H9 (cell line): ENCODE measurements at regions not wholly inside any gene's neighbourhood (a gene's known extent, or its start where the extent isn't known, plus 50 kb on each side); places are given as distances from the start of the nearest gene placed in this dataset.
A peak's percentile ranks its signal among the peaks of the same experiment; 100 is the strongest.

ENCODE experiments used
- DNase-seq: peaks from one replicate; pipeline ENCODE4 v3.0.0-alpha.2; 2017
- H2AFZ ChIP-seq: one replicate; pipeline ENCODE4 v1.6.1; 2013; ENCODE audit warnings: mild to moderate bottlenecking, low read length, control low read depth, moderate library complexity
- H2AK5ac ChIP-seq: 2 replicates; pipeline ENCODE4 v1.6.1; 2013; ENCODE audit warnings: low read length, control low read depth, mixed read lengths; ENCODE audit not compliant: insufficient read length
- H2BK120ac ChIP-seq: one replicate; pipeline ENCODE4 v1.6.1; 2013; ENCODE audit warnings: low read depth, mild to moderate bottlenecking, low read length, control low read depth, inconsistent platforms; ENCODE audit not compliant: poor library complexity, severe bottlenecking
- H2BK12ac ChIP-seq: 2 replicates; pipeline ENCODE4 v1.6.1; 2013; ENCODE audit warnings: low read length, control low read depth, mixed read lengths, low read depth; ENCODE audit not compliant: insufficient read length
- H2BK15ac ChIP-seq: 2 replicates; pipeline ENCODE4 v1.6.1; 2013; ENCODE audit warnings: low read depth, low read length, control low read depth
- H2BK20ac ChIP-seq: one replicate; pipeline ENCODE4 v1.6.1; 2013; ENCODE audit warnings: low read depth, mild to moderate bottlenecking, low read length, control low read depth, inconsistent platforms; ENCODE audit not compliant: poor library complexity, severe bottlenecking
- H2BK5ac ChIP-seq: 2 replicates; pipeline ENCODE4 v1.6.1; 2013; ENCODE audit warnings: low read length, control low read depth, mixed read lengths; ENCODE audit not compliant: insufficient read length
- H3K14ac ChIP-seq: 2 replicates; pipeline ENCODE4 v1.6.1; 2013; ENCODE audit warnings: low read length, control low read depth; ENCODE audit not compliant: insufficient read depth
- H3K18ac ChIP-seq: 2 replicates; pipeline ENCODE4 v1.6.1; 2013; ENCODE audit warnings: low read depth, mild to moderate bottlenecking, mixed read lengths, low read length, control low read depth; ENCODE audit not compliant: insufficient read length
- H3K23ac ChIP-seq: 2 replicates; pipeline ENCODE4 v1.6.1; 2013; ENCODE audit warnings: low read length, control low read depth, mixed read lengths, low read depth; ENCODE audit not compliant: insufficient read length
- H3K23me2 ChIP-seq: 2 replicates; pipeline ENCODE4 v1.6.1; 2013; ENCODE audit warnings: low read depth, mild to moderate bottlenecking, mixed read lengths, low read length, control low read depth; ENCODE audit not compliant: insufficient read length, poor library complexity, severe bottlenecking
- H3K27ac ChIP-seq: 2 replicates; pipeline ENCODE4 v1.5.1; 2013; ENCODE audit warnings: low read length, control low read depth, mixed read lengths, low read depth; ENCODE audit not compliant: insufficient read length
- H3K27me3 ChIP-seq: 2 replicates; pipeline ENCODE4 v1.6.1; 2013; ENCODE audit warnings: low read length, control low read depth, inconsistent platforms; ENCODE audit not compliant: insufficient read depth
- H3K4ac ChIP-seq: 2 replicates; pipeline ENCODE4 v1.6.1; 2013; ENCODE audit warnings: low read depth, mild to moderate bottlenecking, control low read depth, inconsistent platforms, low read length, moderate library complexity
- H3K4me1 ChIP-seq: 2 replicates; pipeline ENCODE4 v1.6.1; 2013; ENCODE audit warnings: low read length, control low read depth, inconsistent platforms; ENCODE audit not compliant: insufficient read depth
- H3K4me2 ChIP-seq: 2 replicates; pipeline ENCODE4 v1.6.1; 2013; ENCODE audit warnings: low read length, control low read depth, mixed read lengths; ENCODE audit not compliant: insufficient read length, insufficient read depth
- H3K56ac ChIP-seq: 2 replicates; pipeline ENCODE4 v1.6.1; 2013; ENCODE audit warnings: low read depth, mild to moderate bottlenecking, mixed read lengths, low read length, control low read depth; ENCODE audit not compliant: insufficient read length
- H3K79me1 ChIP-seq: 2 replicates; pipeline ENCODE4 v1.6.1; 2013; ENCODE audit warnings: low read depth, mild to moderate bottlenecking, moderate library complexity, low read length, control low read depth, inconsistent platforms; ENCODE audit not compliant: insufficient read depth, poor library complexity, severe bottlenecking
- H3K79me2 ChIP-seq: 2 replicates; pipeline ENCODE4 v1.6.1; 2013; ENCODE audit warnings: low read length, control low read depth, inconsistent platforms; ENCODE audit not compliant: insufficient read depth
- H3K9ac ChIP-seq: 2 replicates; pipeline ENCODE4 v1.6.1; 2013; ENCODE audit warnings: low read length, control low read depth, mixed read lengths; ENCODE audit not compliant: insufficient read length; ENCODE audit errors: extremely low read depth
- H3K9me3 ChIP-seq: one replicate; pipeline ENCODE4 v1.6.1; 2013; ENCODE audit warnings: low read depth, low read length, inconsistent platforms; ENCODE audit not compliant: control insufficient read depth
- H3T11ph ChIP-seq: one replicate; pipeline ENCODE4 v1.6.1; 2013; ENCODE audit warnings: mild to moderate bottlenecking, low read length, control low read depth, inconsistent platforms
- H4K20me1 ChIP-seq: one replicate; pipeline ENCODE4 v1.6.1; 2013; ENCODE audit not compliant: control insufficient read depth, insufficient read length, insufficient read depth
- H4K5ac ChIP-seq: 2 replicates; pipeline ENCODE4 v1.6.1; 2013; ENCODE audit warnings: low read depth, mild to moderate bottlenecking, mixed read lengths, low read length, control low read depth; ENCODE audit not compliant: insufficient read length
- H4K8ac ChIP-seq: replicated peaks from 2 replicates; pipeline ENCODE4 v1.6.1; 2013; ENCODE audit warnings: low read length, control low read depth, mixed read lengths, low read depth; ENCODE audit not compliant: insufficient read length
- H4K91ac ChIP-seq: 2 replicates; pipeline ENCODE4 v1.6.1; 2013; ENCODE audit warnings: low read depth, mild to moderate bottlenecking, moderate library complexity, mixed read lengths, low read length, control low read depth; ENCODE audit not compliant: insufficient read length
- H3K27ac Mint-ChIP-seq, 3 experiments: 2 replicates in 2 of 3; 3 replicates in 1 of 3; pipeline ENCODE4 v1.8.0; 2020 to 2021; ENCODE audit warnings: mixed read lengths in 3 of 3, mild to moderate bottlenecking in 1 of 3, moderate library complexity in 1 of 3
- H3K27me3 Mint-ChIP-seq: 2 replicates; pipeline ENCODE4 v1.8.0; 2021; ENCODE audit warnings: low read depth, mild to moderate bottlenecking, moderate library complexity, mixed read lengths
- H3K36me3 Mint-ChIP-seq, 3 experiments: 2 replicates in 2 of 3; 3 replicates in 1 of 3; pipeline ENCODE4 v1.8.0; 2020 to 2021; ENCODE audit warnings: low read depth in 3 of 3, mixed read lengths in 3 of 3; ENCODE audit not compliant: insufficient read depth in 1 of 3
- H3K4me1 Mint-ChIP-seq, 2 experiments: 2 replicates each; pipeline ENCODE4 v1.8.0; 2020; ENCODE audit warnings: mixed read lengths in 2 of 2
- H3K4me3 Mint-ChIP-seq, 2 experiments: 2 replicates in 1 of 2; 3 replicates in 1 of 2; pipeline ENCODE4 v1.8.0; 2020 to 2021; ENCODE audit warnings: mild to moderate bottlenecking in 2 of 2, mixed read lengths in 2 of 2, moderate library complexity in 1 of 2
- H3K9me3 Mint-ChIP-seq, 2 experiments: 2 replicates in 1 of 2; 3 replicates in 1 of 2; pipeline ENCODE4 v1.8.0; 2020; ENCODE audit warnings: mild to moderate bottlenecking in 2 of 2, mixed read lengths in 2 of 2, moderate library complexity in 1 of 2
- WGBS: extraction: QIAGEN DNeasy Blood & Tissue Kit; methylation state at CpG from one replicate; pipeline ENCODE4 v1.1.7; 2013; ENCODE audit warnings: missing lambda C conversion rate, low lambda C conversion rate, mixed read lengths; ENCODE audit not compliant: insufficient read length; ENCODE audit errors: extremely low coverage; 5-methylcytosine and 5-hydroxymethylcytosine counted together
- TF ChIP-seq, protein P1 (sequence below): fragments of 200-600 bp; sonication (generic); conservative IDR thresholded peaks from 3 replicates; pipeline ENCODE4 v1.8.0; 2021; ENCODE audit warnings: antibody characterized with exemption, mild to moderate bottlenecking

DNA sequence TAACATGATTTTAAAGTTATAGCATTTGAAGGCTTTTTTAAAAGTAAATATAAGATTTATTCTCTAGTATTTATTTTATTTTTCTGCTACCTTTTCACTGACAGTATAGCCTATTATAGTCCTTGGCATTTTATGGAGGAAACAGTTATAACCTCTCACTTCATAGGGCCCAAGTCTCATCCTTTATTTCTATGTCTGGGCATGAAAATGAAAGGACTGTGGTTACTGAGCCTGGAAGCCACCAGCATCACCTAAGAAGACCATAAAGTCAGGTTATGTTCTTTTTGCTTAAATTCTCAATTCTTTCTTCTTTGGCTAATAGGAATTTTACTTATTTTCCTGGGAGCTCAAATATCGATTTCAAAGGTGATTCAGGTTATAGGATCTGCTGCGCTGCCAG is 494.7 kb upstream of the TECRL start:
- H4K8ac ChIP-seq, result no peak overlapping the region
- H3K56ac ChIP-seq, result no peak overlapping the region
- H2AK5ac ChIP-seq, result no peak overlapping the region
- peak overlapping the region; percentile 14 for H2AFZ ChIP-seq
- H3K9me3 ChIP-seq, result no peaks in the 10 kb centered on the region
- no peak overlapping the region for H2BK15ac ChIP-seq
- no peak overlapping the region for H4K91ac ChIP-seq
- H4K5ac ChIP-seq, result no peak overlapping the region
- H3K14ac ChIP-seq, result no peak overlapping the region
- Mint-ChIP-seq H3K4me1 (no peaks in the 10 kb centered on the region), H3K36me3 (peaks cover 0 to 10% (median 2%) of the 10 kb centered on the region in 3 experiments; a peak in 2 of 7 replicates), H3K27ac (no peak overlapping the region), H3K9me3 (peaks cover 0 to 6% of the 10 kb centered on the region in 2 experiments; a peak in 1 of 5 replicates), H3K27me3 (no peaks in the 10 kb centered on the region), H3K4me3 (no peak overlapping the region)
- no peaks in the 10 kb centered on the region for H3K79me1 ChIP-seq
- H3K79me2 ChIP-seq, result no peaks in the 10 kb centered on the region
- H2BK12ac ChIP-seq, result no peak overlapping the region
- no peak overlapping the region for H2BK5ac ChIP-seq
- H2BK20ac ChIP-seq, result no peak overlapping the region
- TF ChIP-seq, protein P1, sequence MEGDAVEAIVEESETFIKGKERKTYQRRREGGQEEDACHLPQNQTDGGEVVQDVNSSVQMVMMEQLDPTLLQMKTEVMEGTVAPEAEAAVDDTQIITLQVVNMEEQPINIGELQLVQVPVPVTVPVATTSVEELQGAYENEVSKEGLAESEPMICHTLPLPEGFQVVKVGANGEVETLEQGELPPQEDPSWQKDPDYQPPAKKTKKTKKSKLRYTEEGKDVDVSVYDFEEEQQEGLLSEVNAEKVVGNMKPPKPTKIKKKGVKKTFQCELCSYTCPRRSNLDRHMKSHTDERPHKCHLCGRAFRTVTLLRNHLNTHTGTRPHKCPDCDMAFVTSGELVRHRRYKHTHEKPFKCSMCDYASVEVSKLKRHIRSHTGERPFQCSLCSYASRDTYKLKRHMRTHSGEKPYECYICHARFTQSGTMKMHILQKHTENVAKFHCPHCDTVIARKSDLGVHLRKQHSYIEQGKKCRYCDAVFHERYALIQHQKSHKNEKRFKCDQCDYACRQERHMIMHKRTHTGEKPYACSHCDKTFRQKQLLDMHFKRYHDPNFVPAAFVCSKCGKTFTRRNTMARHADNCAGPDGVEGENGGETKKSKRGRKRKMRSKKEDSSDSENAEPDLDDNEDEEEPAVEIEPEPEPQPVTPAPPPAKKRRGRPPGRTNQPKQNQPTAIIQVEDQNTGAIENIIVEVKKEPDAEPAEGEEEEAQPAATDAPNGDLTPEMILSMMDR, result no peak
- H3K4ac ChIP-seq, result no peak overlapping the region
- no peak overlapping the region for H3K27ac ChIP-seq
- no peak overlapping the region for H3K9ac ChIP-seq
- no peaks in the 10 kb centered on the region for H4K20me1 ChIP-seq
- no peak overlapping the region for H3K4me2 ChIP-seq
- no peak overlapping the region for H3T11ph ChIP-seq
- no peaks in the 10 kb centered on the region for H3K23me2 ChIP-seq
- no peak overlapping the region for H2BK120ac ChIP-seq
- no peak overlapping the region for H3K18ac ChIP-seq
- no peak overlapping the region for H3K23ac ChIP-seq
- no peaks in the 10 kb centered on the region for H3K27me3 ChIP-seq
- no CpG with 5 or more reads among the region's 2 CpGs for WGBS
- no peak for DNase-seq
- no peaks in the 10 kb centered on the region for H3K4me1 ChIP-seq
